ENCODE measurements at regions not wholly inside any gene's neighbourhood (a gene's known extent, or its start where the extent isn't known, plus 50 kb on each side); places are given as distances from the start of the nearest gene placed in this dataset.

DNA sequence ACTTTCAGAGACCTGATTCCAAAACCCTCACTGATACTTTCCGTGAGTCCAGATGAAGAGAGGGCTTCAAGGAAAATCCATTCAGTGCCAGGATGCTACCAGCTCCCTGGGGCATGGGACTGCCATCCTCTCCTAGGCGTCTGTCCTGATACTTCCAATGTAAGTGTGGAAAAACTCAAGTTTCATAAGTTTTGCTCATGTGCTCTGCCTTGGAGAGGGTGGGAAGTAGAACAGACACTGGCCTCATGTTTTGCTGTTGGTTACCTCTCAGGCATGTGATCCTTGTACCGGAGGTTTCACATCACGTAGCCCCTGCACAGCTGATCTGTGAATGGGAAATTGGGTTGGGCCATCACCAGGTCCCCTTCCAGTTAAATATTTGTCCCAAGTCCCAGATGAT is 517.1 kb downstream of the RPS24 start:
- Histone ChIP-seq H2AFZ (ENCODE audit: low read length) (no peak overlapping the region), H3K9me2 (ENCODE audit: low read depth, low read length) (no peaks in the 10 kb centered on the region), H3F3A (ENCODE audit: insufficient read depth, low read length) (no peaks in the 10 kb centered on the region), H4K20me1 (ENCODE audit: insufficient read depth, low read length) (no peaks in the 10 kb centered on the region), H3K9ac (ENCODE audit: low read length) (no peak overlapping the region), H3K79me2 (ENCODE audit: insufficient read depth, low read length) (no peaks in the 10 kb centered on the region), H3K27me3 (ENCODE audit: insufficient read depth, low read length) (peaks cover 4% of the 10 kb centered on the region), H3K4me3 (ENCODE audit: low read depth, low read length, poor library complexity, severe bottlenecking) (no peak overlapping the region), H3K4me1 (ENCODE audit: insufficient read depth, low read length, severe bottlenecking) (no peaks in the 10 kb centered on the region), H3K36me3 (ENCODE audit: insufficient read depth, low read length) (no peaks in the 10 kb centered on the region), H3K9me3 (ENCODE audit: low read length) (no peaks in the 10 kb centered on the region), H3K4me2 (ENCODE audit: low read length) (no peak overlapping the region), H3K27ac (ENCODE audit: low read depth, low read length, poor library complexity, severe bottlenecking) (no peak overlapping the region)
- TF ChIP-seq CTCF (IDR thresholded peaks at IDR 0.05; ENCODE audit: low read length), result no peak
- no peak for TF ChIP-seq EZH2 (IDR thresholded peaks at IDR 0.05; ENCODE audit: borderline replicate concordance, low read length)

DNA sequence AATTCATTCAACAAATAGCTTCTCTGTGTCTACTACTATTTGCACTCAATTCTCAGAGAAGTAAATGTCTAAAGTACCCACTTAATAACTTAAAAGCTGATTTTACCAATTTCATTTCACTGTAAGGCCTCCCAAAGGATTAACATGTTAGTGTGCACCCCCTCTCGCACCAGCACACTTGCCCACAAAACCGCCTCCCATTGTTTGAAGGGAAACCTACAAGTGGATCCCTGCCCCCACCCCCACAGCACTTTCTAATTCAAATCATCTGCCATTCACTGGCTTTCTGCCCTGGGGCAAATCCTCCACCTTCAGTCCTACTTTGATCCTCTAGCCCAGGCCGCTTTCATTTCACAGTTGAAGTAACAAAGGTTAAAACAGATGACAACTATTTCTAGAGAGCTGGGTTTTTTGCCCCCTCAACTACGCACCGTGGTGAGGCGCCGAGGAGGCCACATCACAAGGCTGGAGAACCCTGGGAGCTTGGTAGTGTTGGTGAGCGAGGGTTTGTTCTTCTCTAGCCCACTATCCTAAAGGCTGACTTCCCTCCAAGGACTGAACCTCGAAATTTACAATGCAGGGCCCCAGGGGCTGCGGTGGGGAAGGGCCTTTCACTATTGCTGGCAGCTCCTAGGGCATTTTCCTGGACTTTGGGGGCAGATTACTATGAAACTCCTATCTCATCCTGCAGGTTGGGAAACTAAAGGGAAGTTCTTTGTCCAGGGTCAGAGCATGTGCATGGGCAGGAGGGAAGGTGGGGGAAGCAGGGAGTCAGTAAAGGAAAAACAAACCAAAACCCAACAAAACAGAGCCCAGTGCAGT is 517.4 kb upstream of the ZMIZ1 start:
- H3K9me2 ChIP-seq (ENCODE audit: low read depth, low read length), result no peaks in the 10 kb centered on the region
- TF ChIP-seq EZH2 (IDR thresholded peaks at IDR 0.05; ENCODE audit: borderline replicate concordance, low read length) (no peak), CTCF (IDR thresholded peaks at IDR 0.05; ENCODE audit: low read length) (no peak)
- peaks cover 4% of the 10 kb centered on the region for H3K27me3 ChIP-seq (ENCODE audit: insufficient read depth, low read length)
- H4K20me1 ChIP-seq (ENCODE audit: insufficient read depth, low read length), result no peaks in the 10 kb centered on the region
- H2AFZ ChIP-seq (ENCODE audit: low read length), result no peak overlapping the region
- no peaks in the 10 kb centered on the region for H3F3A ChIP-seq (ENCODE audit: insufficient read depth, low read length)
- no peaks in the 10 kb centered on the region for H3K79me2 ChIP-seq (ENCODE audit: insufficient read depth, low read length)
- H3K4me3 ChIP-seq (ENCODE audit: low read depth, low read length, poor library complexity, severe bottlenecking), result no peak overlapping the region
- no peak overlapping the region for H3K27ac ChIP-seq (ENCODE audit: low read depth, low read length, poor library complexity, severe bottlenecking)
- H3K36me3 ChIP-seq (ENCODE audit: insufficient read depth, low read length), result no peaks in the 10 kb centered on the region
- H3K4me1 ChIP-seq (ENCODE audit: insufficient read depth, low read length, severe bottlenecking), result no peaks in the 10 kb centered on the region
- no peak overlapping the region for H3K9ac ChIP-seq (ENCODE audit: low read length)
- no peak overlapping the region for H3K4me2 ChIP-seq (ENCODE audit: low read length)
- no peaks in the 10 kb centered on the region for H3K9me3 ChIP-seq (ENCODE audit: low read length)

GRCh38 chr10:78552261-78552811 is 516.4 kb upstream of the ZMIZ1 start:
- no peak overlapping the region for H3K4me3 ChIP-seq (ENCODE audit: low read depth, low read length, poor library complexity, severe bottlenecking)

More at GRCh38 chr10:78552261-78552811, 516.4 kb upstream of the ZMIZ1 start:
- Histone ChIP-seq H3K4me2 (ENCODE audit: low read length) (no peak overlapping the region), H3K36me3 (ENCODE audit: insufficient read depth, low read length) (no peaks in the 10 kb centered on the region), H3K27me3 (ENCODE audit: insufficient read depth, low read length) (peaks cover 4% of the 10 kb centered on the region), H3K9ac (ENCODE audit: low read length) (no peak overlapping the region), H2AFZ (ENCODE audit: low read length) (no peak overlapping the region), H3K9me2 (ENCODE audit: low read depth, low read length) (no peaks in the 10 kb centered on the region), H3K4me1 (ENCODE audit: insufficient read depth, low read length, severe bottlenecking) (no peaks in the 10 kb centered on the region), H3K9me3 (ENCODE audit: low read length) (no peaks in the 10 kb centered on the region), H3K79me2 (ENCODE audit: insufficient read depth, low read length) (no peaks in the 10 kb centered on the region), H4K20me1 (ENCODE audit: insufficient read depth, low read length) (no peaks in the 10 kb centered on the region), H3F3A (ENCODE audit: insufficient read depth, low read length) (no peaks in the 10 kb centered on the region), H3K27ac (ENCODE audit: low read depth, low read length, poor library complexity, severe bottlenecking) (no peak overlapping the region)
- TF ChIP-seq EZH2 (IDR thresholded peaks at IDR 0.05; ENCODE audit: borderline replicate concordance, low read length) (no peak), CTCF (IDR thresholded peaks at IDR 0.05; ENCODE audit: low read length) (no peak)
